Astrocyte of the spinal cord (primary cell): ENCODE measurements at regions not wholly inside any gene's neighbourhood (a gene's known extent, or its start where the extent isn't known, plus 50 kb on each side); places are given as distances from the start of the nearest gene placed in this dataset.

Experiments
- DNase-seq: peaks from one replicate; pipeline ENCODE4 v3.0.0; 2011; ENCODE audit warnings: low read depth, low spot score
- H3K4me3 ChIP-seq: 2 replicates; pipeline ENCODE4 v1.5.1; 2011; ENCODE audit warnings: low read depth, mild to moderate bottlenecking, low read length, moderate library complexity
- in situ Hi-C: cut with HindIII; loops from 2 replicates; pipeline ENCODE4 v1.10.0; 2017; ENCODE audit warnings: low sequenced_read_pairs
- TF ChIP-seq, protein P1 (sequence below): IDR thresholded peaks from 2 replicates; pipeline ENCODE4 v1.5.1; 2012; ENCODE audit warnings: low read depth, mild to moderate bottlenecking, low read length, inconsistent platforms

DNA sequence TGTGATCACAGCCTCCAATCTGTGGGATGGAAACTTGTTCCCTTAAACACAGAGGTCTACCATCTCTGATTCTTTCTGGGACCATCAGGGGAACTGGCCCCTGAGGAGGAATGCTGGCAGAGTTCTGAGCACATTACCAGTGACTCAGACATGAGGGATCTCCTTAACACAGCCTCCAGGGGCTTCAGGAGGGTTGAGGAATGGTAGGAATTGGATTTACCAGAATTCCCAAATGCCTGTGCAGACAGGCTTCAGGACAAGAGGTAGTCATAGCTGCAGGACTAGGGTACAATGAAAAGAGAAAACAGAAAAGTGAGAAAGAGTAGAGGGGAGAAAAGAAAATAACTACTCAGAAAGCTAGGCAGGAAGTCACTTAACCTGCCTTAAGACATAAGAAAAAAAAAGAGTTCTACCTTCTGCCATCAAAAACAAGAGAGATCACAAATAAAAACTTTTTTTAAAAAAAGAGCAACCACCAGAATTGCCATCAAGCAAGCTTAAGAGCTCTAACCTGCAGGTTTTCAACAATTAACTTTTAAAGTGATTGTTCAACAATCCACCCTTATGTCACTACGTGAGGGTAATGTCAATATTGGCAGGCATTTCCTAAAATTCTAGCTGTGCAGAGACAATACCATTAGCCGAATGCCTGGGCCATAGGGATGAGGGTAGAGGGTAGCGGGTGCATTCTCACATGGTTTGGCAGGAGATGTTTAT lies 524.4 kb downstream of the BCL11A start:
- H3K4me3 ChIP-seq: no peak overlapping the region
- TF ChIP-seq, protein P1, sequence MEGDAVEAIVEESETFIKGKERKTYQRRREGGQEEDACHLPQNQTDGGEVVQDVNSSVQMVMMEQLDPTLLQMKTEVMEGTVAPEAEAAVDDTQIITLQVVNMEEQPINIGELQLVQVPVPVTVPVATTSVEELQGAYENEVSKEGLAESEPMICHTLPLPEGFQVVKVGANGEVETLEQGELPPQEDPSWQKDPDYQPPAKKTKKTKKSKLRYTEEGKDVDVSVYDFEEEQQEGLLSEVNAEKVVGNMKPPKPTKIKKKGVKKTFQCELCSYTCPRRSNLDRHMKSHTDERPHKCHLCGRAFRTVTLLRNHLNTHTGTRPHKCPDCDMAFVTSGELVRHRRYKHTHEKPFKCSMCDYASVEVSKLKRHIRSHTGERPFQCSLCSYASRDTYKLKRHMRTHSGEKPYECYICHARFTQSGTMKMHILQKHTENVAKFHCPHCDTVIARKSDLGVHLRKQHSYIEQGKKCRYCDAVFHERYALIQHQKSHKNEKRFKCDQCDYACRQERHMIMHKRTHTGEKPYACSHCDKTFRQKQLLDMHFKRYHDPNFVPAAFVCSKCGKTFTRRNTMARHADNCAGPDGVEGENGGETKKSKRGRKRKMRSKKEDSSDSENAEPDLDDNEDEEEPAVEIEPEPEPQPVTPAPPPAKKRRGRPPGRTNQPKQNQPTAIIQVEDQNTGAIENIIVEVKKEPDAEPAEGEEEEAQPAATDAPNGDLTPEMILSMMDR: no peak
- DNase-seq: no peak
- in situ Hi-C loops: no loop called here

DNA sequence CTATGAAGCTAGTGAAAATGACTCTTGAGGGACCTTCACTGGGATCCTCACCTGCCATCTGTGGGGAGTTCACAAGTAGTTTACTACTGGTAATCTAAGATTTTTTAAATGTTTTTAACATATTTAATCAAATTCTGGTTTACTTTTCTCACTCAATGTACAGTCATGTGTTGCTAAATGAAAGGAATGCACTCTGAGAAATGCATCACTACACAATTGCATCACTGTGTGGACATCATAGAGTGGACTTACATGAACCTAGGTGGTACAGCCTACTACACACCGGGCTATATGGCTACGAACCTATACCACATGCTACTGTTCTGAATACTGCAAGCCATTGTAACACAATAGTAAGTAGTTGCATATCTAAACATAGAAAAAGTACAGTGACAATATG lies 528.0 kb downstream of the BCL11A start:
- no peak for DNase-seq
- H3K4me3 ChIP-seq: no peak overlapping the region
- TF ChIP-seq, protein P1: no peak
- in situ Hi-C loops: no loop called here

DNA sequence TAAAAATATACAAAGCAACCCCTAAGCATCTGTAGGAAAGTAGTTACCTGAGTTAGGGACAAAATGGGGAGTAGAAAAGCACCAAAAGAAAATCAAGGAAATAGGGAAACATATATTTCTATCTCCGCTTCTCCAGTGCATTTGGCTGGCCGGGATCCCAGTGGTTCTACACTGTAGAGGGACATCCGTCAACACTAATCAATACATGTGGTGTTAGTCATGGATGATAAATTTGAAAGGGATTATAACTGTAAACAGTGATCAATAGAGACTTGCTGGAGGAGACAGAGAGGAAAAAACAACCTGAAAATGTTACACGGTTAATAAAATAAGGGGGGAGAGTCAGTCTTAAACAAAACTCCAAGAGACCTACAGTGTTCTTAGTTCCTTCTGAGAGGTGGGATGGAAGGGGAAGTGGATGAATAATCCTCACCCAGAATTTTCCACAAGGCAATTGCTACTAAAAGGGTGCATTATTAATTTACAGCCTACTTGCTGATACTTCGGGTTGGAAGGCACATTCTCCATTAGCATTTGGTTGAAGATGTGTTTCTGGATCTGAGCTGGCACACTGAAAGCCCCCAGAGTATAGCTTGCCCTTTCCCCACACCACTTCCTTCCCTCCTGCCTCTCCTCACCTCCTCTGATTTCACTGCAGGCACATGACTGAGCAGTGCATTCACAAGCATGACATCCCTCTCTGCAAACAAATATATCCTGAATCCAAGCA lies 530.0 kb downstream of the BCL11A start:
- TF ChIP-seq, protein P1: no peak
- in situ Hi-C loops: no loop called here
- H3K4me3 ChIP-seq: no peak overlapping the region
- no peak for DNase-seq

DNA sequence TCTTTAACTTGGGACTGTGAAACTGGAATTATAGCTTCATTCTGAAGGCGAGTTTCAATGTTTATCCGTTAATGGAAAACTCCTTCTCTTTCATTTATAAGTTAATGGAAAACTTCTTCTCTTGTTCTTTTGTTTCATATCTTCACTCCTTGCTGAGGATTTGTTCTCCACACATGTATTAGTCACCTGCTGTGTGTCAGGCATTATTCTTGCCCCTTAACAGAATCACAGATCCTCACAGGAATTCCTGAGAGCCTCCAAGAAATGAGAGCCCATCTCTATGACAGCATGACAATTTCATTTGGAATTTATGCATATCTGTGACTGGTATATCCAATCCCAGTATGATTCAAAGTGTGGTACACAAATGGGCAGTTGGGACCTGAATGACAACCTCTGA lies 545.8 kb downstream of the BCL11A start:
- TF ChIP-seq, protein P1: no peak
- DNase-seq: no peak
- in situ Hi-C loops: no loop called here
- H3K4me3 ChIP-seq: no peak overlapping the region

DNA sequence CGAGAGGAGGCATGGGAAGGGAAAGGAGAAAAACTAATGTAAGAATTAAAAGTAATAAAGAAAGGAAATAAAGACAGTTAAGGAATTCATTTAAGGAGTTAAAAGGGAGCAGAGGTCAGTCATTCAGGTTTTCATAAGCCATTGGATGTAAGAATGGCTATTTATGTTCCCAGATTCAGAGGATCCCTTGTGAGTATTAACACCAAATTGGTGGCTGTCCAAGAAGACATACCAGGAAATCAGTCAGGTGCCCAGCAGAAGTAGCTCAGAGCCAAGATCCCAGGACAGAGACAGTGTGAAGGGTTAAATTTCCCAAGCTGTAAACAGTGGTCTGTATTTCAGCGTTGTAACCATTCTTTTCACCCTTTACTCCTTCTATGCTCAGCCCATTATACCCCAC lies 550.4 kb downstream of the BCL11A start:
- TF ChIP-seq, protein P1: no peak

DNA sequence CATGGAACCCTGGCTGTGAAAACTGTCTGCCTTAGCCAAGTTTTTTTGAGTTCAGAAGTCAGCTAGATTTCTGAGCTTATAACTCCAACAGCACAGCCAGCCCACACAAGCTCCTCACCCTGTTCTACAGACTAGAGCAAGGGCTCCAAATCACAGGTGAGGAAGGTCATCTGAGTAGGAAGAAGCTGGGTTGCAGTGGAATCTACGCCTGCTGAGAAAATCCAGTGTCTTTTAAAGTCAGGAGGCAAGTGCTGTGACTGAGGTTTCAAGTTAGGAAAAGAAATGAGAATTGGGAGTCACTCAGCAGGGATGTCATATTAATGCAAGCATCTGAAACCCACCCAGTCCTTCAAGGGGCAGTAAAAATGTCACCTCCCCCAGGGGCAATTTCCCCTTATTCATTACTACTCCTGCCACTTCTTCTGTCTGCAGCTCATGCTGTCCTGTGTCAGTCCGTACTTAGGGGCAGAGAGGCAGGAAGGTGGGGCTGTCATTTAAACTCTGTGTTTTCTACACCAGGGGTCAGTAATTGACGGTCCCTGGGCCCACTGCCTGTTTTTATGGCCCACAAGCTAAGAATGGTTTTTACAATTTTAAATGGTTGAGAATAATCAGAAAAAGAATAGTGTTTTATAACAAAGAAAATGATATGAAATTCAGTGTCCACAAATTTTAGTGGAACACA lies 551.1 kb downstream of the BCL11A start:
- no peak overlapping the region for H3K4me3 ChIP-seq
- TF ChIP-seq, protein P1: no peak
- no peak for DNase-seq
- in situ Hi-C loops: no loop called here

More for the DNA sequence above, 550.4 kb downstream of the BCL11A start:
- no peak for DNase-seq
- H3K4me3 ChIP-seq: no peak overlapping the region
- in situ Hi-C loops: no loop called here
